Heart right ventricle (tissue), 16 donors: ENCODE measurements at regions not wholly inside any gene's neighbourhood (a gene's known extent, or its start where the extent isn't known, plus 50 kb on each side); places are given as distances from the start of the nearest gene placed in this dataset.

Experiments
- ATAC-seq, 8 donors: fragments of 200-7000 bp; cut with Tn5 transposase; one replicate each; pipeline ENCODE4 v1.9.1; 2020; ENCODE audit warnings: mild to moderate bottlenecking in 8 of 8, moderate library complexity in 8 of 8, moderate number of reproducible peaks in 1 of 8
- DNase-seq, 2 donors: peaks; one replicate each; pipeline ENCODE4 v3.0.0-alpha.2; 2020
- H3K27ac ChIP-seq, 10 donors: fragments of 200-600 bp; sonication (generic) in 2 of 10; one replicate each; pipeline versions ENCODE4 v1.5.0 to v1.8.0; 2020 to 2022; ENCODE audit warnings: mild to moderate bottlenecking in 3 of 10
- H3K27me3 ChIP-seq, 7 donors: fragments of 200-600 bp; one replicate each; pipeline ENCODE4 v1.8.0; 2021 to 2022; ENCODE audit warnings: mild to moderate bottlenecking in 2 of 7
- H3K36me3 ChIP-seq, 9 donors: fragments of 200-600 bp; sonication (generic) in 1 of 9; one replicate each; pipeline versions ENCODE4 v1.5.0 to v1.8.0; 2020 to 2022; ENCODE audit warnings: mild to moderate bottlenecking in 2 of 9
- H3K4me1 ChIP-seq, 9 donors: fragments of 200-600 bp; sonication (generic) in 1 of 9; one replicate each; pipeline versions ENCODE4 v1.5.0 to v1.8.0; 2020 to 2022; ENCODE audit warnings: mild to moderate bottlenecking in 4 of 9
- H3K4me3 ChIP-seq, 10 donors: fragments of 200-600 bp; sonication (generic) in 2 of 10; one replicate each; pipeline versions ENCODE4 v1.5.0 to v1.8.0; 2020 to 2022; ENCODE audit warnings: mild to moderate bottlenecking in 7 of 10, moderate library complexity in 2 of 10
- H3K9me3 ChIP-seq, 11 donors: fragments of 200-600 bp in 10 of 11; sonication (generic) in 2 of 11; one replicate each; pipeline versions ENCODE4 v1.5.0 to v1.8.0; 2013 to 2022; ENCODE audit warnings: mild to moderate bottlenecking in 2 of 11, control low read depth in 1 of 11, moderate library complexity in 1 of 11
- CTCF ChIP-seq, 9 donors: fragments of 200-600 bp; sonication (generic) in 2 of 9; IDR thresholded peaks; one replicate each; pipeline versions ENCODE4 v1.5.0 to v1.8.0; 2021 to 2022; ENCODE audit warnings: antibody characterized with exemption in 9 of 9, mild to moderate bottlenecking in 5 of 9, moderate library complexity in 1 of 9
- WGBS, 2 donors: extraction: QIAGEN DNeasy Blood & Tissue Kit; methylation state at CpG; one replicate each; pipeline ENCODE4 v1.1.7; 2013; ENCODE audit warnings: inconsistent platforms in 1 of 2; 5-methylcytosine and 5-hydroxymethylcytosine counted together
- intact Hi-C, 10 donors: fragments of 100-400 bp; cut with DNase I; formaldehyde crosslinking; loops; one replicate each; pipeline versions ENCODE4 v1.11.1 to v1.14.2; 2022
- donor health status: Arrhythmogenic right ventricular cardiomyopathy.
- donor health status: ischemic (EF 13 %, LVEDD 7.1; RV severe dilation, severe dysfunction).
- donor health status: healthy with polysubstance abuse.
- donor health status: DM: no; HTN: yes; CAD: no.
- donor health status: DM: no; HTN: no; CAD: no.
- donor health status: ischemic (EF 25% LVEDD 6.9; RV normal size, moderate dysfunction).
- donor health status: ischemic (EF 25% LVEDD 5.7; RV mildly dilated, moderate dysfunction).
- donor health status: healthy.
- donor health status: DM: yes; HTN: yes; CAD: no.
- donor health status: Ischemic cardiomyopathy.
- donor health status: ischemic (EF 35%, LVEDD 5.7; RV mildly dilated, moderate dysfunction).
- donor health status: nonischemic (EF 11% LVEDD 7.7; RV severe dilation, severe dysfunction).
- donor health status: DM: yes; HTN: yes; CAD: no.
- donor health status: PGD.
- donor health status: ischemic (EF 29% LVEDD 5.4; RV normal size, mild dysfunction).
- donor health status: nonischemic (EF 23%, LVEDD 6.1; RV moderate dilation, normal function).

- DNase-seq (no peak), ATAC-seq (no peak)
- Histone ChIP-seq H3K4me3 (no peak overlapping the region), H3K4me1 (no peaks in the 10 kb centered on the region), H3K9me3 (no peaks in the 10 kb centered on the region), H3K36me3 (no peaks in the 10 kb centered on the region), H3K27me3 (peaks cover 0 to 6% (median 0%) of the 10 kb centered on the region in 7 donors), H3K27ac (no peak overlapping the region)
- intact Hi-C loops = no loop called here
- 41 to 96% methylated on average over 1 of the region's 1 CpG for WGBS, 2 donors
- TF ChIP-seq CTCF (IDR thresholded peaks at IDR 0.05) = no peak
Measured at GRCh38 chr10:63013755-63014154, 119.4 kb upstream of the NRBF2 start.

- no peak for DNase-seq
- intact Hi-C loops = no loop called here
- no peak for TF ChIP-seq CTCF (IDR thresholded peaks at IDR 0.05)
Measured at GRCh38 chr10:63012623-63013022, 120.5 kb upstream of the NRBF2 start.

GRCh38 chr10:63010203-63010602, 122.9 kb upstream of the NRBF2 start:
- DNase-seq (no peak), ATAC-seq (no peak)
- Histone ChIP-seq H3K4me3 (no peak overlapping the region), H3K27me3 (peaks cover 0 to 15% (median 0%) of the 10 kb centered on the region in 7 donors), H3K9me3 (no peaks in the 10 kb centered on the region), H3K36me3 (no peaks in the 10 kb centered on the region), H3K27ac (no peak overlapping the region), H3K4me1 (no peaks in the 10 kb centered on the region)
- no peak for TF ChIP-seq CTCF (IDR thresholded peaks at IDR 0.05)
- intact Hi-C loops = no loop called here
- 90 to 94% methylated on average over 1 of the region's 1 CpG for WGBS, 2 donors

More at GRCh38 chr10:63012623-63013022, 120.5 kb upstream of the NRBF2 start:
- ATAC-seq = no peak
- Histone ChIP-seq H3K9me3 (no peaks in the 10 kb centered on the region), H3K4me1 (no peaks in the 10 kb centered on the region), H3K36me3 (no peaks in the 10 kb centered on the region), H3K4me3 (no peak overlapping the region), H3K27me3 (peaks cover 0 to 6% (median 0%) of the 10 kb centered on the region in 7 donors), H3K27ac (no peak overlapping the region)

GRCh38 chr10:63008491-63008890, 124.6 kb upstream of the NRBF2 start:
- Histone ChIP-seq H3K27me3 (peaks cover 0 to 15% (median 0%) of the 10 kb centered on the region in 7 donors), H3K4me1 (no peaks in the 10 kb centered on the region), H3K27ac (no peak overlapping the region), H3K9me3 (no peaks in the 10 kb centered on the region), H3K4me3 (no peak overlapping the region), H3K36me3 (no peaks in the 10 kb centered on the region)
- DNase-seq (no peak), ATAC-seq (no peak)
- intact Hi-C loops = loop anchor here in 5 of 10 donors (10.0 kb wide), 1 partner anchor 146 kb away; no protein-coding TSS in a partner anchor
- no peak for TF ChIP-seq CTCF (IDR thresholded peaks at IDR 0.05)
